Mucosa of rectum (tissue), 2 donors: ENCODE measurements at regions not wholly inside any gene's neighbourhood (a gene's known extent, or its start where the extent isn't known, plus 50 kb on each side); places are given as distances from the start of the nearest gene placed in this dataset.

Source experiments
- H3K27ac ChIP-seq, 2 donors: one replicate each; pipeline ENCODE4 v1.7.0; 2013; ENCODE audit warnings: inconsistent platforms in 2 of 2, low read depth in 2 of 2, low read length in 2 of 2
- H3K27me3 ChIP-seq, 2 donors: one replicate each; pipeline ENCODE4 v1.7.0; 2013; ENCODE audit warnings: low read length in 2 of 2; ENCODE audit not compliant: control insufficient read depth in 2 of 2, insufficient read depth in 2 of 2
- H3K36me3 ChIP-seq, 2 donors: one replicate each; pipeline ENCODE4 v1.7.0; 2013; ENCODE audit warnings: low read length in 2 of 2; ENCODE audit not compliant: control insufficient read depth in 2 of 2, insufficient read depth in 2 of 2
- H3K4me1 ChIP-seq, 2 donors: one replicate each; pipeline ENCODE4 v1.7.0; 2013; ENCODE audit warnings: low read length in 2 of 2, mild to moderate bottlenecking in 1 of 2; ENCODE audit not compliant: control insufficient read depth in 2 of 2, insufficient read depth in 2 of 2
- H3K4me3 ChIP-seq, 2 donors: one replicate each; pipeline ENCODE4 v1.7.0; 2013; ENCODE audit warnings: low read length in 2 of 2
- H3K9ac ChIP-seq, 2 donors: one replicate each; pipeline ENCODE4 v1.7.0; 2013; ENCODE audit warnings: low read length in 2 of 2, low read depth in 1 of 2, mild to moderate bottlenecking in 1 of 2
- H3K9me3 ChIP-seq, 2 donors: one replicate each; pipeline ENCODE4 v1.7.0; 2013; ENCODE audit warnings: low read length in 2 of 2; ENCODE audit not compliant: control insufficient read depth in 2 of 2
- donor health status: healthy.
- donor health status: Normal muscosa, but diverticular disease.

- no peak overlapping the region for H3K9ac ChIP-seq
- H3K4me3 ChIP-seq, result no peak overlapping the region
- no peaks in the 10 kb centered on the region for H3K36me3 ChIP-seq
- peaks cover 0 to 2% of the 10 kb centered on the region in 2 donors for H3K9me3 ChIP-seq
- no peak overlapping the region for H3K27ac ChIP-seq
- H3K4me1 ChIP-seq, result no peaks in the 10 kb centered on the region
- no peaks in the 10 kb centered on the region for H3K27me3 ChIP-seq
Measured at GRCh38 chr6:163802267-163802666, 387.7 kb downstream of the QKI start.

- Histone ChIP-seq H3K9ac (no peak overlapping the region), H3K4me3 (no peak overlapping the region), H3K36me3 (no peaks in the 10 kb centered on the region), H3K27me3 (no peaks in the 10 kb centered on the region), H3K4me1 (no peaks in the 10 kb centered on the region), H3K27ac (no peak overlapping the region), H3K9me3 (peaks cover 0 to 2% of the 10 kb centered on the region in 2 donors)
Measured at GRCh38 chr6:163797296-163797845, 382.9 kb downstream of the QKI start.

GRCh38 chr6:163793011-163793983 is 378.8 kb downstream of the QKI start:
- Histone ChIP-seq H3K9me3 (peaks cover 0 to 2% of the 10 kb centered on the region in 2 donors), H3K4me1 (no peaks in the 10 kb centered on the region), H3K9ac (no peak overlapping the region), H3K27ac (no peak overlapping the region), H3K27me3 (no peaks in the 10 kb centered on the region), H3K4me3 (no peak overlapping the region), H3K36me3 (no peaks in the 10 kb centered on the region)

GRCh38 chr6:163790266-163790840 is 375.8 kb downstream of the QKI start:
- no peaks in the 10 kb centered on the region for H3K4me1 ChIP-seq
- H3K9ac ChIP-seq, result no peak overlapping the region
- H3K36me3 ChIP-seq, result no peaks in the 10 kb centered on the region
- no peak overlapping the region for H3K4me3 ChIP-seq
- H3K27ac ChIP-seq, result no peak overlapping the region
- no peaks in the 10 kb centered on the region for H3K9me3 ChIP-seq
- H3K27me3 ChIP-seq, result no peaks in the 10 kb centered on the region

- H3K4me3 ChIP-seq, result no peak overlapping the region
- H3K27me3 ChIP-seq, result no peaks in the 10 kb centered on the region
- H3K9ac ChIP-seq, result no peak overlapping the region
- H3K36me3 ChIP-seq, result no peaks in the 10 kb centered on the region
- no peaks in the 10 kb centered on the region for H3K4me1 ChIP-seq
- H3K9me3 ChIP-seq, result no peaks in the 10 kb centered on the region
- no peak overlapping the region for H3K27ac ChIP-seq
Measured at GRCh38 chr6:163789199-163789810, 374.8 kb downstream of the QKI start.

GRCh38 chr6:163786995-163787671 is 372.6 kb downstream of the QKI start:
- Histone ChIP-seq H3K9ac (no peak overlapping the region), H3K4me1 (no peaks in the 10 kb centered on the region), H3K27me3 (no peaks in the 10 kb centered on the region), H3K4me3 (no peak overlapping the region), H3K9me3 (no peaks in the 10 kb centered on the region), H3K36me3 (no peaks in the 10 kb centered on the region), H3K27ac (no peak overlapping the region)

- Histone ChIP-seq H3K4me3 (no peak overlapping the region), H3K9ac (no peak overlapping the region), H3K27me3 (no peaks in the 10 kb centered on the region), H3K36me3 (no peaks in the 10 kb centered on the region), H3K4me1 (no peaks in the 10 kb centered on the region), H3K9me3 (no peaks in the 10 kb centered on the region), H3K27ac (no peak overlapping the region)
Measured at GRCh38 chr6:163782436-163783003, 368.0 kb downstream of the QKI start.

- H3K27me3 ChIP-seq, result no peaks in the 10 kb centered on the region
- no peaks in the 10 kb centered on the region for H3K36me3 ChIP-seq
- no peak overlapping the region for H3K9ac ChIP-seq
- no peak overlapping the region for H3K4me3 ChIP-seq
- H3K4me1 ChIP-seq, result no peaks in the 10 kb centered on the region
- no peak overlapping the region for H3K27ac ChIP-seq
- no peaks in the 10 kb centered on the region for H3K9me3 ChIP-seq
Measured at GRCh38 chr6:163780994-163781393, 366.5 kb downstream of the QKI start.

- Histone ChIP-seq H3K27ac (no peak overlapping the region), H3K36me3 (no peaks in the 10 kb centered on the region), H3K4me1 (no peaks in the 10 kb centered on the region), H3K27me3 (no peaks in the 10 kb centered on the region), H3K9me3 (no peaks in the 10 kb centered on the region), H3K4me3 (no peak overlapping the region), H3K9ac (no peak overlapping the region)
Measured at GRCh38 chr6:163779727-163780284, 365.3 kb downstream of the QKI start.
